ENCODE measurements at regions not wholly inside any gene's neighbourhood (a gene's known extent, or its start where the extent isn't known, plus 50 kb on each side); places are given as distances from the start of the nearest gene placed in this dataset.

GRCh38 chr9:71608825-71609447, 159.4 kb downstream of the CEMIP2 start:
- TF ChIP-seq EGR1 (IDR thresholded peaks at IDR 0.05) = no peak
- TF ChIP-seq NFIC (IDR thresholded peaks at IDR 0.05) = no peak
- peak; percentile 42; the same call in 1 of the 2 replicates for TF ChIP-seq TEAD4 (IDR thresholded peaks at IDR 0.05)
- no peak for TF ChIP-seq TAF1 (IDR thresholded peaks at IDR 0.05; ENCODE audit: low read depth)

GRCh38 chr9:71608021-71608420, 160.3 kb downstream of the CEMIP2 start:
- no peak for TF ChIP-seq EGR1 (IDR thresholded peaks at IDR 0.05)
- no peak for TF ChIP-seq CEBPB (IDR thresholded peaks at IDR 0.05)
- TF ChIP-seq NFIC (IDR thresholded peaks at IDR 0.05) = no peak
- TF ChIP-seq TAF1 (IDR thresholded peaks at IDR 0.05; ENCODE audit: low read depth) = no peak
- TF ChIP-seq YY1 (IDR thresholded peaks at IDR 0.05; ENCODE audit: low read depth) = no peak
- TF ChIP-seq CREB1 (IDR thresholded peaks at IDR 0.05; ENCODE audit: low read depth) = no peak
- TF ChIP-seq EP300 (IDR thresholded peaks at IDR 0.05; ENCODE audit: borderline replicate concordance) = no peak
- TF ChIP-seq TCF12 (IDR thresholded peaks at IDR 0.05; ENCODE audit: low read depth) = no peak
- TF ChIP-seq REST (IDR thresholded peaks at IDR 0.05; ENCODE audit: low read depth) = no peak
- no peak for TF ChIP-seq USF1 (IDR thresholded peaks at IDR 0.05)
- no peak for TF ChIP-seq RAD21 (IDR thresholded peaks at IDR 0.05; ENCODE audit: low read depth)
- TF ChIP-seq FOXM1 (IDR thresholded peaks at IDR 0.05; ENCODE audit: borderline replicate concordance, low read depth) = no peak
- TF ChIP-seq MAX (IDR thresholded peaks at IDR 0.05) = no peak
- TF ChIP-seq ZBTB7A (IDR thresholded peaks at IDR 0.05; ENCODE audit: low read depth) = no peak

- TF ChIP-seq REST (IDR thresholded peaks at IDR 0.05; ENCODE audit: low read depth) (no peak), NFIC (IDR thresholded peaks at IDR 0.05) (no peak), MAX (IDR thresholded peaks at IDR 0.05) (no peak), EGR1 (IDR thresholded peaks at IDR 0.05) (no peak), TEAD4 (IDR thresholded peaks at IDR 0.05) (no peak), FOXM1 (IDR thresholded peaks at IDR 0.05; ENCODE audit: borderline replicate concordance, low read depth) (no peak), TAF1 (IDR thresholded peaks at IDR 0.05; ENCODE audit: low read depth) (no peak), TCF12 (IDR thresholded peaks at IDR 0.05; ENCODE audit: low read depth) (no peak), CEBPB (IDR thresholded peaks at IDR 0.05) (no peak), EP300 (IDR thresholded peaks at IDR 0.05; ENCODE audit: borderline replicate concordance) (no peak), USF1 (IDR thresholded peaks at IDR 0.05) (no peak), RAD21 (IDR thresholded peaks at IDR 0.05; ENCODE audit: low read depth) (no peak), YY1 (IDR thresholded peaks at IDR 0.05; ENCODE audit: low read depth) (no peak), CREB1 (IDR thresholded peaks at IDR 0.05; ENCODE audit: low read depth) (no peak)
Observed at GRCh38 chr9:71607461-71607881, 160.8 kb downstream of the CEMIP2 start.

GRCh38 chr9:71604197-71605063, 163.9 kb downstream of the CEMIP2 start:
- TF ChIP-seq RAD21 (IDR thresholded peaks at IDR 0.05; ENCODE audit: low read depth) (peak; percentile 88), TCF12 (IDR thresholded peaks at IDR 0.05; ENCODE audit: low read depth) (no peak), CREB1 (IDR thresholded peaks at IDR 0.05; ENCODE audit: low read depth) (no peak), FOXM1 (IDR thresholded peaks at IDR 0.05; ENCODE audit: borderline replicate concordance, low read depth) (no peak), ZBTB7A (IDR thresholded peaks at IDR 0.05; ENCODE audit: low read depth) (no peak), TEAD4 (IDR thresholded peaks at IDR 0.05) (no peak)

- TF ChIP-seq ZBTB7A (IDR thresholded peaks at IDR 0.05; ENCODE audit: low read depth) (no peak), TEAD4 (IDR thresholded peaks at IDR 0.05) (no peak), NFIC (IDR thresholded peaks at IDR 0.05) (no peak), EGR1 (IDR thresholded peaks at IDR 0.05) (no peak), TCF12 (IDR thresholded peaks at IDR 0.05; ENCODE audit: low read depth) (no peak), CEBPB (IDR thresholded peaks at IDR 0.05) (no peak), MAX (IDR thresholded peaks at IDR 0.05) (no peak), CREB1 (IDR thresholded peaks at IDR 0.05; ENCODE audit: low read depth) (no peak), EP300 (IDR thresholded peaks at IDR 0.05; ENCODE audit: borderline replicate concordance) (no peak), REST (IDR thresholded peaks at IDR 0.05; ENCODE audit: low read depth) (no peak), RAD21 (IDR thresholded peaks at IDR 0.05; ENCODE audit: low read depth) (no peak), FOXM1 (IDR thresholded peaks at IDR 0.05; ENCODE audit: borderline replicate concordance, low read depth) (no peak), YY1 (IDR thresholded peaks at IDR 0.05; ENCODE audit: low read depth) (no peak), USF1 (IDR thresholded peaks at IDR 0.05) (no peak), TAF1 (IDR thresholded peaks at IDR 0.05; ENCODE audit: low read depth) (no peak)
Observed at GRCh38 chr9:71602652-71603051, 165.7 kb downstream of the CEMIP2 start.

Measured in Ishikawa (cell line).